ENCODE measurements at regions not wholly inside any gene's neighbourhood (a gene's known extent, or its start where the extent isn't known, plus 50 kb on each side); places are given as distances from the start of the nearest gene placed in this dataset.
"Not testable (repeated sequence)": the region's sequence is repeated elsewhere in the genome, so short reads cannot be mapped to it uniquely, and the experiment has no call there.

GRCh38 chr6:28770732-28771131, 153.1 kb downstream of the TRIM27 start:
- no peak for DNase-seq

GRCh38 chr6:28771401-28772267, 152.2 kb downstream of the TRIM27 start:
- DNase-seq = no peak

GRCh38 chr6:28772480-28773381, 151.1 kb downstream of the TRIM27 start:
- DNase-seq = no peak

- no peak for DNase-seq
Observed at GRCh38 chr6:28774292-28775051, 149.3 kb downstream of the TRIM27 start.

- no peak for DNase-seq
Observed at GRCh38 chr6:28775052-28775376, 148.8 kb downstream of the TRIM27 start.

- no peak for DNase-seq
Observed at GRCh38 chr6:28775405-28776129, 148.2 kb downstream of the TRIM27 start.

GRCh38 chr6:28776269-28777146, 147.3 kb downstream of the TRIM27 start:
- DNase-seq = no peak

GRCh38 chr6:28777147-28777461, 146.7 kb downstream of the TRIM27 start:
- no peak for DNase-seq

- no peak for DNase-seq
Observed at GRCh38 chr6:28782113-28782673, 141.6 kb downstream of the TRIM27 start.

- DNase-seq = no peak
Observed at GRCh38 chr6:28785962-28786679, 137.7 kb downstream of the TRIM27 start.

GRCh38 chr6:28789553-28790083, 134.2 kb downstream of the TRIM27 start:
- no peak for DNase-seq

GRCh38 chr6:28791002-28791383, 132.8 kb downstream of the TRIM27 start:
- DNase-seq = no peak

GRCh38 chr6:28794175-28795002, 129.4 kb downstream of the TRIM27 start:
- DNase-seq = peak in 1 of 5 experiments; percentile 20

GRCh38 chr6:28800647-28801046, 123.1 kb downstream of the TRIM27 start:
- not testable (repeated sequence) for DNase-seq

- peak in 1 of 5 experiments; percentile 27 for DNase-seq
Observed at GRCh38 chr6:28802417-28803336, 121.1 kb downstream of the TRIM27 start.

GRCh38 chr6:28803337-28803709, 120.5 kb downstream of the TRIM27 start:
- DNase-seq = no peak

GRCh38 chr6:28807682-28808280, 116.0 kb downstream of the TRIM27 start:
- no peak for DNase-seq

GRCh38 chr6:28808383-28808782, 115.4 kb downstream of the TRIM27 start:
- no peak for DNase-seq
